CD4-positive, alpha-beta T cell (primary cell): ENCODE measurements at regions not wholly inside any gene's neighbourhood (a gene's known extent, or its start where the extent isn't known, plus 50 kb on each side); places are given as distances from the start of the nearest gene placed in this dataset.

Source experiments
- ATAC-seq: fragments of 200-7000 bp; cut with Tn5 transposase; one replicate; pipeline ENCODE4 v1.10.0; 2022; ENCODE audit warnings: mild to moderate bottlenecking; ENCODE audit not compliant: poor library complexity
- CTCF ChIA-PET: fragments of 350-600 bp; sonication (Branson Sonifier 250); formaldehyde crosslinking; loops from one replicate; lab custom pipeline; 2021; ENCODE audit warnings: antibody characterized with exemption, inconsistent platforms; lab: Charles Lee
- POLR2A ChIA-PET: fragments of 350-600 bp; sonication (Branson Sonifier 250); formaldehyde crosslinking; loops from one replicate; lab custom pipeline; 2021; ENCODE audit warnings: antibody characterized with exemption, inconsistent platforms; lab: Charles Lee
- DNase-seq, 14 experiments: peaks; one replicate each; pipeline ENCODE4 v3.0.0-alpha.2; 2013 to 2020; ENCODE audit warnings: mixed read lengths in 2 of 14
- H3K27ac ChIP-seq, 2 donors: one replicate each; pipeline versions ENCODE4 v1.5.1 to v1.7.0; 2013; ENCODE audit warnings: low read length in 2 of 2, low read depth in 1 of 2, mild to moderate bottlenecking in 1 of 2
- H3K27me3 ChIP-seq, 2 experiments: 1 replicate in 1 of 2; 2 replicates in 1 of 2; pipeline versions ENCODE4 v1.6.1 to v1.7.0; 2013; ENCODE audit warnings: low read length in 2 of 2, control low read depth in 1 of 2, mild to moderate bottlenecking in 1 of 2, moderate library complexity in 1 of 2; ENCODE audit not compliant: insufficient read depth in 2 of 2, control insufficient read depth in 1 of 2
- H3K36me3 ChIP-seq: one replicate; pipeline ENCODE4 v1.6.1; 2013; ENCODE audit warnings: low read length, control low read depth; ENCODE audit not compliant: insufficient read depth
- H3K4me1 ChIP-seq: one replicate; pipeline ENCODE4 v1.6.1; 2013; ENCODE audit warnings: low read length, control low read depth; ENCODE audit not compliant: insufficient read depth
- H3K4me3 ChIP-seq: one replicate; pipeline ENCODE4 v1.5.1; 2013; ENCODE audit warnings: mild to moderate bottlenecking, low read length, moderate library complexity
- H3K9me3 ChIP-seq, 2 experiments: 1 replicate in 1 of 2; 2 replicates in 1 of 2; pipeline versions ENCODE4 v1.6.1 to v1.7.0; 2013; ENCODE audit warnings: low read length in 2 of 2, mild to moderate bottlenecking in 2 of 2, control low read depth in 1 of 2, moderate library complexity in 1 of 2; ENCODE audit not compliant: control insufficient read depth in 1 of 2, insufficient read depth in 1 of 2
- H3K27ac Mint-ChIP-seq: one replicate; pipeline ENCODE4 v1.8.0; 2020; ENCODE audit warnings: mixed read lengths
- H3K27me3 Mint-ChIP-seq: one replicate; pipeline ENCODE4 v1.8.0; 2021; ENCODE audit warnings: mixed read lengths
- H3K36me3 Mint-ChIP-seq: one replicate; pipeline ENCODE4 v1.8.0; 2021; ENCODE audit warnings: low read depth, mixed read lengths
- H3K4me1 Mint-ChIP-seq: one replicate; pipeline ENCODE4 v1.8.0; 2021; ENCODE audit warnings: low read depth, mixed read lengths
- H3K4me3 Mint-ChIP-seq: one replicate; pipeline ENCODE4 v1.8.0; 2020; ENCODE audit warnings: mild to moderate bottlenecking, mixed read lengths
- H3K9me3 Mint-ChIP-seq: one replicate; pipeline ENCODE4 v1.8.0; 2020; ENCODE audit warnings: mixed read lengths
- intact Hi-C, 2 experiments: fragments of 100-400 bp; cut with DNase I in 1 of 2; cut with micrococcal nuclease in 1 of 2; formaldehyde crosslinking; loops; one replicate each; pipeline versions ENCODE4 v1.15.1 to v1.9.0; 2023 to 2025; cut with DNase I, micrococcal nuclease
- TF ChIP-seq, protein P1 (sequence below): fragments of 200-600 bp; IDR thresholded peaks from one replicate; pipeline ENCODE4 v1.8.0; 2022; ENCODE audit warnings: antibody characterized with exemption, mild to moderate bottlenecking

DNA sequence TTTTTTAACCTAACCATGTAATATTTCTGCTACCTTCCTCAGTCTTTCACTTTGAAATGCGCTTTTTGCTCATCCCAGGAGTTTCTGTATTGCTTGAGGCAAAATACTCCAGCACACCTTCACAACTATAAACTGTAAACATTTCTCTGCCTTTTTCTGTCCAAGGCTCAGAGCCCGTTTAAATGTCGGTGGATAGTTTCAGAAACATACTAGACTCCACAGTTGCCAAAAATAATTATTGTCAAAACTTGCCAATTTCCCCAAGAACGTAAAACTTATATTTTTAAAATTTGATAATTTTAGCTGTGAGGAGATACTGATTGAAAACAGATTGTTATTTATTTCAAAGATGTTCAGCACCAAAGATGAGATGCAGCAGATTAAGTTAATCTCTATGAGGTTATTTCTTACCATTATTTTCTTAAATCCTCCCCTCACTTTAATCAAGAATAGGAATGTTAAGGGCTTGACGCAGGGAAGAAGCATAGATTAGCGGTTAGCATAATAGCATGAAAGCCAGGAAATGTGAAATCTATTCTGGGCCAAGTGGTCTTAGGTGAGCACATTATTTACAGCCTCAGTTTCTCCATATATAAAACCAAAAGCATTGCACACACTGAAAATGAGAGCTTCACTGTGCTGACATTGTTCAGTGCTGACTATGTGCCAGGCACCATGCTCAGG is 91.5 kb upstream of the ESRRG start:
- H3K4me3 Mint-ChIP-seq: no peak overlapping the region
- H3K27ac Mint-ChIP-seq: no peak overlapping the region
- Histone ChIP-seq H3K36me3 (no peaks in the 10 kb centered on the region), H3K27me3 (no peaks in the 10 kb centered on the region), H3K4me1 (no peaks in the 10 kb centered on the region), H3K4me3 (no peak overlapping the region), H3K27ac (no peak overlapping the region), H3K9me3 (peaks cover 0 to 5% of the 10 kb centered on the region in 2 experiments)
- ATAC-seq (no peak), DNase-seq (no peak)
- no peaks in the 10 kb centered on the region for H3K36me3 Mint-ChIP-seq
- TF ChIP-seq, protein P1, sequence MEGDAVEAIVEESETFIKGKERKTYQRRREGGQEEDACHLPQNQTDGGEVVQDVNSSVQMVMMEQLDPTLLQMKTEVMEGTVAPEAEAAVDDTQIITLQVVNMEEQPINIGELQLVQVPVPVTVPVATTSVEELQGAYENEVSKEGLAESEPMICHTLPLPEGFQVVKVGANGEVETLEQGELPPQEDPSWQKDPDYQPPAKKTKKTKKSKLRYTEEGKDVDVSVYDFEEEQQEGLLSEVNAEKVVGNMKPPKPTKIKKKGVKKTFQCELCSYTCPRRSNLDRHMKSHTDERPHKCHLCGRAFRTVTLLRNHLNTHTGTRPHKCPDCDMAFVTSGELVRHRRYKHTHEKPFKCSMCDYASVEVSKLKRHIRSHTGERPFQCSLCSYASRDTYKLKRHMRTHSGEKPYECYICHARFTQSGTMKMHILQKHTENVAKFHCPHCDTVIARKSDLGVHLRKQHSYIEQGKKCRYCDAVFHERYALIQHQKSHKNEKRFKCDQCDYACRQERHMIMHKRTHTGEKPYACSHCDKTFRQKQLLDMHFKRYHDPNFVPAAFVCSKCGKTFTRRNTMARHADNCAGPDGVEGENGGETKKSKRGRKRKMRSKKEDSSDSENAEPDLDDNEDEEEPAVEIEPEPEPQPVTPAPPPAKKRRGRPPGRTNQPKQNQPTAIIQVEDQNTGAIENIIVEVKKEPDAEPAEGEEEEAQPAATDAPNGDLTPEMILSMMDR: no peak
- H3K9me3 Mint-ChIP-seq: no peaks in the 10 kb centered on the region
- no peaks in the 10 kb centered on the region for H3K4me1 Mint-ChIP-seq
- H3K27me3 Mint-ChIP-seq: no peaks in the 10 kb centered on the region
- CTCF ChIA-PET: no interaction called here
- POLR2A ChIA-PET: no interaction called here
- intact Hi-C loops: no loop called here

DNA sequence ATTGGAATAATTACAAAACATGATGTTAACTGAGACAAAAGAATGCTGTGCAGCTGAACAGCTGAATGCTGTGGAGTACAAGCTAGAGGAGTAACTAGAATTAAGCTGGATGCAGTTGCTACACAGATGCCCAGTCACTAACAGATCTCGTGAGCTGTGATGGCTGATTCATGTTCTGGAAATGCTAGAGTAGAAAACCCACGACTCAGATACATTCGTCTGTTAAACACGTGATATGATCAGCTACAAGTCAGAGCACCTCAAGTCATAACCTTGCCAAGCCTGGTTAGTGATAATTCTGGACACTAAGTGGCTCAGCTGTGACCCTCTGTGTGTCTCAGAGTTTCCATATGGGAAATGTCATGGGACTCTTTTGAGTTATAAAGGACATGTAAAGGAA is 89.7 kb upstream of the ESRRG start:
- CTCF ChIA-PET: no interaction called here

DNA sequence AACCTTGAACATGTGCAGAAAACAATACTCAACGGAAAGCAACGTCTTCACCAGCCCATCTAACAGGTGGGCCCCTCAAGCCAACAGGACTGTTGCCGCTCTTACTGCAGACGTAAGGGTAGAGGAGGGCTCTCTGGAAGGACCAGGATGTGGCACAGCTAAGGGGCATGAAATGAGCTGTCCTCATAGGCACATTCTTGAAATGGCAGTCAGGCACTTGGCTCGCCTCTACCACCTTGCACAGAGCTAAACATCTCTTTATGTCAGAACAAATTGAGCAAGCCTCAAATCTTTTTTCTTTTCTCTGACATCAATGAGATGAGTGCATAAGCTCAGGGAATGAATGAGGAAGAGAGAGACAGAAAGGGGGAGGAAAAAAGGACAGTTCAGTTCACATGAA is 86.4 kb upstream of the ESRRG start:
- Histone ChIP-seq H3K4me3 (no peak overlapping the region), H3K36me3 (no peaks in the 10 kb centered on the region), H3K27ac (no peak overlapping the region), H3K4me1 (no peaks in the 10 kb centered on the region), H3K27me3 (no peaks in the 10 kb centered on the region), H3K9me3 (no peaks in the 10 kb centered on the region)
- intact Hi-C loops: no loop called here
- Mint-ChIP-seq H3K27ac (no peak overlapping the region), H3K36me3 (no peaks in the 10 kb centered on the region), H3K4me1 (no peaks in the 10 kb centered on the region), H3K4me3 (no peak overlapping the region), H3K27me3 (no peaks in the 10 kb centered on the region), H3K9me3 (no peaks in the 10 kb centered on the region)
- ATAC-seq (no peak), DNase-seq (no peak)
- ChIA-PET CTCF (interaction anchor here (0.6 kb wide), 1 partner anchor 1854 kb away, joined by 3 read pairs; no protein-coding TSS in a partner anchor), POLR2A (no interaction called here)
- TF ChIP-seq, protein P1: no peak

More for the DNA sequence above, 89.7 kb upstream of the ESRRG start:
- POLR2A ChIA-PET: no interaction called here
- Mint-ChIP-seq H3K27me3 (no peaks in the 10 kb centered on the region), H3K9me3 (no peaks in the 10 kb centered on the region), H3K4me1 (no peaks in the 10 kb centered on the region), H3K27ac (no peak overlapping the region), H3K4me3 (no peak overlapping the region), H3K36me3 (no peaks in the 10 kb centered on the region)
- Histone ChIP-seq H3K9me3 (peaks cover 0 to 5% of the 10 kb centered on the region in 2 experiments), H3K27me3 (no peaks in the 10 kb centered on the region), H3K36me3 (no peaks in the 10 kb centered on the region), H3K27ac (no peak overlapping the region), H3K4me3 (no peak overlapping the region), H3K4me1 (no peaks in the 10 kb centered on the region)
- DNase-seq: no peak
- intact Hi-C loops: no loop called here
- TF ChIP-seq, protein P1: no peak
- ATAC-seq: no peak
